Stomach (tissue), 8 donors: ENCODE measurements at regions not wholly inside any gene's neighbourhood (a gene's known extent, or its start where the extent isn't known, plus 50 kb on each side); places are given as distances from the start of the nearest gene placed in this dataset.

Experiments used
- DNase-seq, 2 donors: peaks; one replicate each; pipeline versions ENCODE4 v3.0.0 to v3.0.0-alpha.2; 2013 to 2019
- H3K27ac ChIP-seq, 5 donors: fragments of 200-600 bp in 4 of 5; sonication (generic) in 4 of 5; one replicate each; pipeline ENCODE4 v1.5.1; 2013 to 2019; ENCODE audit warnings: mild to moderate bottlenecking in 1 of 5, moderate library complexity in 1 of 5
- H3K27me3 ChIP-seq, 3 donors: fragments of 200-600 bp; sonication (generic); one replicate each; pipeline ENCODE4 v1.5.1; 2017 to 2019; ENCODE audit warnings: mixed run types in 1 of 3
- H3K36me3 ChIP-seq, 4 donors: fragments of 200-600 bp; sonication (generic); 1 replicate in 3 of 4; 2 replicates in 1 of 4; pipeline ENCODE4 v1.5.1; 2016 to 2019
- H3K4me1 ChIP-seq, 4 donors: fragments of 200-600 bp; sonication (generic); one replicate each; pipeline ENCODE4 v1.5.1; 2016 to 2019
- H3K4me3 ChIP-seq, 4 donors: fragments of 200-600 bp; sonication (generic) in 3 of 4; one replicate each; pipeline ENCODE4 v1.5.1; 2016 to 2019; ENCODE audit warnings: mild to moderate bottlenecking in 1 of 4
- H3K9me3 ChIP-seq, 4 donors: fragments of 200-600 bp; sonication (generic); one replicate each; pipeline ENCODE4 v1.5.1; 2016 to 2019
- CTCF ChIP-seq, 7 experiments: fragments of 450-650 bp in 4 of 7; fragments of 200-600 bp in 3 of 7; sonication (generic) in 3 of 7; IDR thresholded peaks; one replicate each; pipeline ENCODE4 v1.5.1; 2016 to 2019; ENCODE audit warnings: antibody characterized with exemption in 7 of 7, control low read depth in 2 of 7, mild to moderate bottlenecking in 1 of 7
- EP300 ChIP-seq: sonication (generic); formaldehyde crosslinking; IDR thresholded peaks from one replicate; pipeline ENCODE4 v1.6.1; 2017; ENCODE audit warnings: antibody characterized with exemption
- POLR2A ChIP-seq, 4 donors: fragments of 450-650 bp; IDR thresholded peaks; one replicate each; pipeline ENCODE4 v1.6.1; 2016; ENCODE audit warnings: antibody characterized with exemption in 4 of 4, control low read depth in 2 of 4, mild to moderate bottlenecking in 1 of 4, moderate library complexity in 1 of 4
- POLR2AphosphoS5 ChIP-seq, 3 donors: sonication (generic); formaldehyde crosslinking; IDR thresholded peaks; one replicate each; pipeline ENCODE4 v1.6.1; 2016; ENCODE audit warnings: antibody characterized with exemption in 3 of 3
- WGBS, 5 donors: extraction: QIAGEN DNeasy Blood & Tissue Kit in 3 of 5; methylation state at CpG; one replicate each; pipeline versions ENCODE4 v1.1.5 to v1.1.7; 2013 to 2018; 5-methylcytosine and 5-hydroxymethylcytosine counted together
- intact Hi-C: fragments of 100-400 bp; cut with DNase I; formaldehyde crosslinking; loops from one replicate; pipeline ENCODE4 v1.15.1; 2023; ENCODE audit warnings: low total_unique reads
- donor health status: healthy with polysubstance abuse.
- donor health status: Bipolar disorder and iron deficiency.
- donor health status: healthy.

GRCh38 chr7:45479781-45480180 lies 94.4 kb upstream of the ADCY1 start:
- Histone ChIP-seq H3K4me1 (no peaks in the 10 kb centered on the region), H3K4me3 (no peak overlapping the region), H3K27me3 (no peaks in the 10 kb centered on the region), H3K9me3 (no peaks in the 10 kb centered on the region), H3K36me3 (no peaks in the 10 kb centered on the region), H3K27ac (no peak overlapping the region)
- TF ChIP-seq EP300: no peak
- TF ChIP-seq CTCF (IDR thresholded peaks at IDR 0.05): no peak
- TF ChIP-seq POLR2A (IDR thresholded peaks at IDR 0.05): no peak
- TF ChIP-seq POLR2AphosphoS5 (IDR thresholded peaks at IDR 0.05): no peak
- DNase-seq: no peak
- intact Hi-C loops: no loop called here
- 62 to 74% (median 73%) methylated on average over 3 of the region's 3 CpGs for WGBS, 5 donors

GRCh38 chr7:45482451-45482850 lies 91.7 kb upstream of the ADCY1 start:
- WGBS, 5 donors: 78 to 86% (median 83%) methylated on average over 2 to 3 of the region's 3 CpGs
- no peak for TF ChIP-seq CTCF (IDR thresholded peaks at IDR 0.05)
- no peak for TF ChIP-seq POLR2AphosphoS5 (IDR thresholded peaks at IDR 0.05)
- H3K27me3 ChIP-seq: no peaks in the 10 kb centered on the region
- intact Hi-C loops: no loop called here
- no peaks in the 10 kb centered on the region for H3K9me3 ChIP-seq
- DNase-seq: no peak
- H3K4me1 ChIP-seq: no peaks in the 10 kb centered on the region
- H3K27ac ChIP-seq: no peak overlapping the region
- H3K4me3 ChIP-seq: no peak overlapping the region
- no peaks in the 10 kb centered on the region for H3K36me3 ChIP-seq

GRCh38 chr7:45484094-45484493 lies 90.1 kb upstream of the ADCY1 start:
- no peak for DNase-seq

GRCh38 chr7:45486575-45486974 lies 87.6 kb upstream of the ADCY1 start:
- 85 to 90% (median 89%) methylated on average over 2 of the region's 2 CpGs for WGBS, 5 donors
- TF ChIP-seq CTCF (IDR thresholded peaks at IDR 0.05): no peak
- no peak for TF ChIP-seq POLR2A (IDR thresholded peaks at IDR 0.05)
- no peak for TF ChIP-seq EP300
- no peak for TF ChIP-seq POLR2AphosphoS5 (IDR thresholded peaks at IDR 0.05)
- Histone ChIP-seq H3K4me1 (no peaks in the 10 kb centered on the region), H3K9me3 (no peaks in the 10 kb centered on the region), H3K27ac (no peak overlapping the region), H3K36me3 (no peaks in the 10 kb centered on the region), H3K4me3 (no peak overlapping the region), H3K27me3 (no peaks in the 10 kb centered on the region)
- intact Hi-C loops: no loop called here
- no peak for DNase-seq

More at GRCh38 chr7:45484094-45484493, 90.1 kb upstream of the ADCY1 start:
- intact Hi-C loops: no loop called here
- no peaks in the 10 kb centered on the region for H3K36me3 ChIP-seq
- no peaks in the 10 kb centered on the region for H3K27me3 ChIP-seq
- H3K9me3 ChIP-seq: no peaks in the 10 kb centered on the region
- H3K4me3 ChIP-seq: no peak overlapping the region
- H3K27ac ChIP-seq: no peak overlapping the region
- TF ChIP-seq CTCF (IDR thresholded peaks at IDR 0.05) (no peak), POLR2A (IDR thresholded peaks at IDR 0.05) (no peak), POLR2AphosphoS5 (IDR thresholded peaks at IDR 0.05) (no peak), EP300 (no peak)
- H3K4me1 ChIP-seq: no peaks in the 10 kb centered on the region
- 28 to 42% (median 40%) methylated on average over 7 of the region's 7 CpGs for WGBS, 5 donors
